OCI-LY3 (cell line): ENCODE measurements at regions not wholly inside any gene's neighbourhood (a gene's known extent, or its start where the extent isn't known, plus 50 kb on each side); places are given as distances from the start of the nearest gene placed in this dataset.

Source experiments
- CTCF ChIP-seq: fragments of 200-600, 300-600 bp; sonication (generic); IDR thresholded peaks from 2 replicates; pipeline ENCODE4 v1.5.1; 2014; ENCODE audit warnings: antibody characterized with exemption, low read length, low read depth
- EZH2phosphoT487 ChIP-seq: fragments of 200-600 bp; shearing (Covaris generic); IDR thresholded peaks from 2 replicates; pipeline ENCODE4 v1.6.1; 2018; ENCODE audit warnings: antibody characterized with exemption, mixed run types, low read depth

DNA sequence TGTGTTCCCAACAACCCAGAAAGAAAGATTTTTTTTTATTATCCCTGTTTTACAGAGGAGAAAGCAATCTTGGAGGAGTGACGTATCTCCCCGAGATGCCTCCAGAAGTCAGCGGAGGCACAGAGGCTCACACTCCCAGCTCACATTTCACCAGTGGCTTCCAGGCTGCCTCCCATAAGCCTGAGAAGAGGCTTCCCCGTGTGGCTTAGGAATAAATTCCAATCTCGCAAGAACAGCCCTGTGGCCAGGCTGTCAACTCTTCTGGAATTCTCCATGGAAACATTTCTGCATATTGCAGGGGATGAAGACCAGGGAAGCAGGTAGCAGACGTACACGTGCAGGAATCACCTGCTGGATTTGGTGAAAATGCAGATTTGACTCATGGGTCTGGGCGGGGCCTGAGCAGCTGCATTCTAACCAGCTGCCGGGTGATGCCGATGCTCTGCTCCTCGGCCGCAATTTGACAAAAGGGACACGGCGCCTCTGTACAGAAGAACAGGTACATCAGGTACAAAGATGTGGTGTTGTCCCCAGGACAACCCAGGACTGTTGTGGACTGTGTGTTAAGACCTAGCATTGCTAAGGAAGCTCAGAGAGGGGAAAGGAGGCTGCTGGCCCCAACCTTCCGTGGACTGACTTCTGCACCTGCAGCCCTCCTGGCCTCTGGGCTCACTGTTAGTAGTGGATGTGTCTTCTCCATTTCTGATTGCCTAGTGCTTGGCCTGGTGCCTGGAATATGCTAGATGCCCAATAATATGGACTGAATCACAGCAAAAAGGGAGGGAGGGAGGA, 114.2 kb upstream of the ID2 start:
- TF ChIP-seq CTCF: no peak
- TF ChIP-seq EZH2phosphoT487: no peak
